ENCODE measurements at regions not wholly inside any gene's neighbourhood (a gene's known extent, or its start where the extent isn't known, plus 50 kb on each side); places are given as distances from the start of the nearest gene placed in this dataset.

DNA sequence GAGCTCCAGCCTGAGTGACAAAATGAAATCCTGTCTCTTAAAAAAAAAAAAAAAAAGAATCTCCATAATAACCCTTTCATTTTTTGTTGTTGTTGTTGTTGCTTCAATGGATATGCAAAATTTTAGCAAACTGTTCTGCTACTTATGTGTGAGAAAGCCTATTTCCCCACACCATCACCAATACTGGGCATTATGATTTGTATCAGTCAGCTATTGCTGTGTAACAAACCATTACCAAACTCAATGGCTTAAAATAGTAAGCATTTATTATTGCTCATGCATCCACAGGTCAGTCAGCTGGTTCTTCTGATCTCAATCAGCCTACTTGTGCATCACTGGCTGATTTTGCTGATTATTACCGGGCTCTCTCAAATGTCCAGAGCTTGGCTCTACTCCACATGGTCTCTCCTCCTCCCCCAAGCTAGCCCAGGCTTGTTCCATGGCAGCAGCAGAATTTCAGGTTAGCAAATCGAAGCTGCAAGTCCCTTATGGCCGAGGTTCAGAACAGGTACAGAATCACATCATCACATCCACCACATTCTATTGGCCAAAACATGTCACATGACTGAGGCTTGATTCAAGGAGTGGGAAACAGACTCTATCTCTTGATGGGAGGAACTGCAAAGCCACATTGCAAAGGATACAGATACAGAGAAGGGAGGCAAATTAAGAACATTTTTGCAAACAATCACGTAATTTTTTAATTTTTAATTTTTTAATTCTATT lies 135.1 kb downstream of the MN1 start:
- Mint-ChIP-seq H3K36me3 (ENCODE audit: insufficient read depth) (peaks cover 3% of the 10 kb centered on the region), H3K4me1 (ENCODE audit: low read depth) (peaks cover 35% of the 10 kb centered on the region), H3K4me3 (ENCODE audit: low read depth) (no peak overlapping the region), H3K27ac (no peak overlapping the region), H3K9me3 (ENCODE audit: low read depth) (peaks cover 8% of the 10 kb centered on the region), H3K27me3 (peaks cover 5% of the 10 kb centered on the region)
- TF ChIP-seq, protein P1, sequence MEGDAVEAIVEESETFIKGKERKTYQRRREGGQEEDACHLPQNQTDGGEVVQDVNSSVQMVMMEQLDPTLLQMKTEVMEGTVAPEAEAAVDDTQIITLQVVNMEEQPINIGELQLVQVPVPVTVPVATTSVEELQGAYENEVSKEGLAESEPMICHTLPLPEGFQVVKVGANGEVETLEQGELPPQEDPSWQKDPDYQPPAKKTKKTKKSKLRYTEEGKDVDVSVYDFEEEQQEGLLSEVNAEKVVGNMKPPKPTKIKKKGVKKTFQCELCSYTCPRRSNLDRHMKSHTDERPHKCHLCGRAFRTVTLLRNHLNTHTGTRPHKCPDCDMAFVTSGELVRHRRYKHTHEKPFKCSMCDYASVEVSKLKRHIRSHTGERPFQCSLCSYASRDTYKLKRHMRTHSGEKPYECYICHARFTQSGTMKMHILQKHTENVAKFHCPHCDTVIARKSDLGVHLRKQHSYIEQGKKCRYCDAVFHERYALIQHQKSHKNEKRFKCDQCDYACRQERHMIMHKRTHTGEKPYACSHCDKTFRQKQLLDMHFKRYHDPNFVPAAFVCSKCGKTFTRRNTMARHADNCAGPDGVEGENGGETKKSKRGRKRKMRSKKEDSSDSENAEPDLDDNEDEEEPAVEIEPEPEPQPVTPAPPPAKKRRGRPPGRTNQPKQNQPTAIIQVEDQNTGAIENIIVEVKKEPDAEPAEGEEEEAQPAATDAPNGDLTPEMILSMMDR (IDR thresholded peaks at IDR 0.05; ENCODE audit: unreplicated experiment), result no peak
- no peak for DNase-seq (ENCODE audit: low spot score, unreplicated experiment)

DNA sequence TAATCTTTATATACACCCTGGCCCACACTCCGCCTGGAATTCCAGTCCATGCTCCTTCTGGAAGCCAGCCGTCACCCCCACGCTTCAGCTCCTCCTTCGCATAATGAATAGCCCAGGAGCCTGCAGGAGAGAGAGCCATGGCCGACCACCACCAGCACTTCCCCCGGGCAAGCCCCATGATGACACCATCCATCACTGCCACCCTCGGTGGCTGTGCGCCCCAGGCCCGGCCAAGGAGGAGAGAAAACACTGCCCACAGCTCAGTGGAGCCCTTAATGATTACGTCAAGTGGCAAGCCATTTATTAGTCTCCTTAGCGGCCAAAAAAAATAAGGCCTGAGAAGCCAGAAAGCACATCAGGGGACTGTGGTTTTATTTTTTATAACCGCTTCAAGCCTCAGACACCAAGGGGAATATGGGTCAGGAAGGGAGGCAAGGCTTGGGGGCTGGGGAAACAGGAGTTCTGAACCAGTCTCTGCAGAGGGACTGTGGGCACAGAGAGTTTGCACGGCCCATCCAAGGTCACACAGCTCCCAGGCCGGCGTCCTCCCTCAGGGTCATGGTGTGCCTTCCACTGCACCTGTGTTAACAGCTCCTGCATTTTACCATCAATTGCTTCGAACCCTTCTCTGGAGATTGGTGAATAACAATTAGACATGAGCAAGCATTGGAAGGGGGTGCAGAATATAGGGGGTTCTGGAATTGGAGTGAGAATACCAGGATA lies 134.3 kb downstream of the MN1 start:
- TF ChIP-seq, protein P1 (IDR thresholded peaks at IDR 0.05; ENCODE audit: unreplicated experiment), result no peak
- Mint-ChIP-seq H3K9me3 (ENCODE audit: low read depth) (peaks cover 8% of the 10 kb centered on the region), H3K4me3 (ENCODE audit: low read depth) (peak overlapping the region; percentile 16), H3K27me3 (peaks cover 5% of the 10 kb centered on the region), H3K4me1 (ENCODE audit: low read depth) (peaks cover 36% of the 10 kb centered on the region), H3K36me3 (ENCODE audit: insufficient read depth) (peaks cover 3% of the 10 kb centered on the region), H3K27ac (peak overlapping the region; percentile 58)
- DNase-seq (ENCODE audit: low spot score, unreplicated experiment), result no peak

DNA sequence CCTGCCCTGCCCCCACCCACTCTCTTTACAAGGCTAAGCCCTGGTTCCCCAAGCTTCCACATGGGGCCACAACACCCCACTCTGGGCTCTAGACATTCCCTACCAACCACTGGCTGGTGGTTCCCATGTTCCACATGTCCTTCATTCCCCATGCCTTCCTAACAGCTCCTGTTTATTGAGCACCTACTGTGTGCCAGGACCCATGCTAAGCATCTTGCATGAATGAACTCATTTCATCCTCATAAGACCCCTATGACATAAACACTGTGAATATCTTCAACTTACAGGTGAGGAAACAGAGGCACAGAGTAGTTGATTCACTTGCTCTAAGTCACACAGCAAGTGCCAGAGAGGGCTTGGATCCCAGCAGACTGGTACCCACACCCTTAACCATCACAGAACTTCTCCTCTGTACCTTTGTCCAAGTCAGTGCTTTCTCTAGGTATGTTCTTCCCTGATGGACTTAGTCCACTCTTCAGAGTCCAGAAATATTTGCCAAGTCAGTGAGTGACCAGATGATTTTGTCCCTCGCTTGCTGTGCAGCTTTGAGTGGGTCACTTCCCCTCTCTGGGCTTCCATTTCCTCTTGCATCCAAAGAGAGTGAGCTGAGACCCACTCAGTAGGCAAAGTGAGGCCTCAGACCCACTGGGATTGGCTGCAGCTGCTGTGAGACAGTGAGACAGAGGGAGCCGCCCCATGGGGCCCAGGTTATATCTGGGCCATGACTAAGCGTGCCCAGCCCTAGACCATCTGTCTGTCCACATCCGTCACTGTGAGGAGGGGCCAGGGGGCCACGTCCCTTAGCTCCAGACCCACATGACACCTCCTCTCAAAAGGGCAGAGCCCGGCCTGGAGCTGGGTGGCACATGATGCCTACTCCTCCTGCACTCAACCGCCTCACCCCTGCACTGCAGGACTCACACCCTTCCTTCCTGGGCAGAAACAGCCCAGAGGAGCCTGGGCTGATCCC lies 132.4 kb downstream of the MN1 start:
- peaks cover 3% of the 10 kb centered on the region for H3K36me3 Mint-ChIP-seq (ENCODE audit: insufficient read depth)
- H3K27ac Mint-ChIP-seq, result peak overlapping the region; percentile 79
- TF ChIP-seq, protein P1 (IDR thresholded peaks at IDR 0.05; ENCODE audit: unreplicated experiment), result no peak
- no peak for DNase-seq (ENCODE audit: low spot score, unreplicated experiment)
- H3K4me1 Mint-ChIP-seq (ENCODE audit: low read depth), result peaks cover 31% of the 10 kb centered on the region
- no peak overlapping the region for H3K4me3 Mint-ChIP-seq (ENCODE audit: low read depth)
- no peaks in the 10 kb centered on the region for H3K27me3 Mint-ChIP-seq
- H3K9me3 Mint-ChIP-seq (ENCODE audit: low read depth), result peaks cover 8% of the 10 kb centered on the region

DNA sequence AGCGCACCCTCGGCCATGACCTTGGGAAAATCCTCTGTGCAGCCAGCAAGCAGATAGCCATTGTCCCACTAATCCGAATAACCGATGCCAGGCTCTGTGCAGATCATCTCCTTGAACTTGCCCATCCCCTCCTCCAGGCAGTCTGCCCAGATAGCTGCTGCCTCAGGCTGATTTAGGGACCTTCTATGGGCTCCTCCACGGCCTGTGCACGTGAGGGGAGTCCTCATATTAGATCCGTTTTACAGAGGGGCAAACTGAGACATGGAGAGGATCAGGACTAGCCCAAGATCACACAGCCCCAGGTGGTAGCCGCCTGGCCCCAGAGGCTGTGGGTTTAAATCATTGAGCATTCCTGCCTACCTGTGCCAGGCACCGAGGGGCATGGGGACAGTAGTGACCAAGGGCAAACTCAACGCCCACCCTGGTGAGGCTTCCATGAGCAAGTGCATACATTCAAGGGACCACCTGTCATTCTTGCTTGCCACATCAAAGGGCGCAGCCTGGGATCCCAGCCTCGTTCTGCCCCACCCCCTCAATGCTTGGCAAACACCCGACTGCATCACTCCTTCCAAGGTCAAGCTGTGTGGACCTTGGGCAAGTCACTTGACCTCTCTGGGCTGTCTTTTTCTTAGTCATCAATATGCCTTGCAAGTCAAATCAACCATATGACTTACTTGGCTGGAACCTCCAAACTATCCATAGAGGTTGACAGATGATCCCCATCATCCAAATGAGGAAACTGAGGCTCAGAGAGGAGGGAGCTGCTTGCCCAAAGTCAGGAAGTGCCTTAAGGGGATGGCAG lies 131.6 kb downstream of the MN1 start:
- Mint-ChIP-seq H3K4me3 (ENCODE audit: low read depth) (no peak overlapping the region), H3K9me3 (ENCODE audit: low read depth) (peaks cover 8% of the 10 kb centered on the region)
- no peak for DNase-seq (ENCODE audit: low spot score, unreplicated experiment)

More for the DNA sequence above, 131.6 kb downstream of the MN1 start:
- Mint-ChIP-seq H3K36me3 (ENCODE audit: insufficient read depth) (peaks cover 3% of the 10 kb centered on the region), H3K27me3 (peaks cover 5% of the 10 kb centered on the region), H3K4me1 (ENCODE audit: low read depth) (peaks cover 32% of the 10 kb centered on the region), H3K27ac (peak overlapping the region; percentile 97)
- TF ChIP-seq, protein P1 (IDR thresholded peaks at IDR 0.05; ENCODE audit: unreplicated experiment), result no peak

Data from progenitor cell of endocrine pancreas (in vitro differentiated cells).